Liver (tissue), 8 donors: ENCODE measurements at regions not wholly inside any gene's neighbourhood (a gene's known extent, or its start where the extent isn't known, plus 50 kb on each side); places are given as distances from the start of the nearest gene placed in this dataset.

Experiments used
- DNase-seq: peaks from one replicate; pipeline ENCODE4 v3.0.0-alpha.2; 2017; ENCODE audit warnings: low spot score
- H3K27ac ChIP-seq, 2 donors: one replicate each; pipeline ENCODE4 v1.7.0; 2013; ENCODE audit warnings: inconsistent platforms in 2 of 2, low read length in 2 of 2, control low read depth in 1 of 2, low read depth in 1 of 2, mild to moderate bottlenecking in 1 of 2
- H3K27me3 ChIP-seq, 4 donors: one replicate each; pipeline versions ENCODE4 v1.6.1 to v1.7.0; 2013; ENCODE audit warnings: low read length in 3 of 4, inconsistent platforms in 1 of 4, mild to moderate bottlenecking in 1 of 4, moderate library complexity in 1 of 4; ENCODE audit not compliant: control insufficient read depth in 4 of 4, insufficient read depth in 4 of 4
- H3K36me3 ChIP-seq, 4 donors: one replicate each; pipeline versions ENCODE4 v1.6.1 to v1.7.0; 2013; ENCODE audit warnings: low read length in 3 of 4, mild to moderate bottlenecking in 3 of 4, low read depth in 1 of 4, moderate library complexity in 1 of 4; ENCODE audit not compliant: control insufficient read depth in 4 of 4, insufficient read depth in 3 of 4
- H3K4me1 ChIP-seq, 4 donors: one replicate each; pipeline versions ENCODE4 v1.6.1 to v1.7.0; 2013; ENCODE audit warnings: low read length in 3 of 4, mild to moderate bottlenecking in 3 of 4, moderate library complexity in 1 of 4; ENCODE audit not compliant: control insufficient read depth in 4 of 4, insufficient read depth in 4 of 4
- H3K4me3 ChIP-seq, 3 donors: one replicate each; pipeline versions ENCODE4 v1.6.1 to v1.7.0; 2013; ENCODE audit warnings: low read length in 3 of 3, control low read depth in 1 of 3, low read depth in 1 of 3, mild to moderate bottlenecking in 1 of 3
- H3K9ac ChIP-seq, 2 donors: one replicate each; pipeline ENCODE4 v1.7.0; 2013; ENCODE audit warnings: low read length in 2 of 2, mild to moderate bottlenecking in 2 of 2, moderate library complexity in 2 of 2, control low read depth in 1 of 2, low read depth in 1 of 2
- H3K9me3 ChIP-seq, 4 donors: one replicate each; pipeline versions ENCODE4 v1.6.1 to v1.7.0; 2013; ENCODE audit warnings: low read length in 3 of 4; ENCODE audit not compliant: control insufficient read depth in 4 of 4
- EGR1 ChIP-seq, 2 donors: IDR thresholded peaks; 2 replicates each; pipeline ENCODE4 v1.6.1; 2016 to 2018; ENCODE audit warnings: antibody characterized with exemption in 2 of 2, low read depth in 2 of 2
- FOXA1 ChIP-seq: IDR thresholded peaks from 2 replicates; pipeline ENCODE4 v1.6.1; 2016; ENCODE audit warnings: antibody characterized with exemption
- FOXA2 ChIP-seq: IDR thresholded peaks from 2 replicates; pipeline ENCODE4 v1.6.1; 2016; ENCODE audit warnings: antibody characterized with exemption
- GABPA ChIP-seq, 2 donors: IDR thresholded peaks in 1 of 2; conservative IDR thresholded peaks in 1 of 2; 2 replicates each; pipeline ENCODE4 v1.6.1; 2016; ENCODE audit warnings: antibody characterized with exemption in 2 of 2, mild to moderate bottlenecking in 1 of 2, moderate library complexity in 1 of 2
- HNF4A ChIP-seq, 2 donors: conservative IDR thresholded peaks; 2 replicates each; pipeline ENCODE4 v1.6.1; 2016; ENCODE audit warnings: antibody characterized with exemption in 2 of 2, mild to moderate bottlenecking in 2 of 2
- HNF4G ChIP-seq: IDR thresholded peaks from 2 replicates; pipeline ENCODE4 v1.6.1; 2016; ENCODE audit warnings: antibody characterized with exemption
- JUND ChIP-seq, 2 donors: IDR thresholded peaks; 2 replicates each; pipeline ENCODE4 v1.6.1; 2016; ENCODE audit warnings: antibody characterized with exemption in 2 of 2
- NR2F2 ChIP-seq: IDR thresholded peaks from 2 replicates; pipeline ENCODE4 v1.6.1; 2016; ENCODE audit warnings: antibody characterized with exemption
- RAD21 ChIP-seq, 2 donors: IDR thresholded peaks; 2 replicates each; pipeline ENCODE4 v1.6.1; 2016; ENCODE audit warnings: antibody characterized with exemption in 2 of 2, mild to moderate bottlenecking in 2 of 2
- RXRA ChIP-seq, 2 donors: IDR thresholded peaks; 2 replicates each; pipeline ENCODE4 v1.6.1; 2017 to 2018; ENCODE audit warnings: antibody characterized with exemption in 2 of 2, mild to moderate bottlenecking in 1 of 2
- SP1 ChIP-seq: IDR thresholded peaks from 2 replicates; pipeline ENCODE4 v1.6.1; 2018; ENCODE audit warnings: antibody characterized with exemption, mild to moderate bottlenecking
- TAF1 ChIP-seq: conservative IDR thresholded peaks from 2 replicates; pipeline ENCODE4 v1.6.1; 2016; ENCODE audit warnings: antibody characterized with exemption, mild to moderate bottlenecking
- YY1 ChIP-seq: IDR thresholded peaks from 2 replicates; pipeline ENCODE4 v1.6.1; 2016; ENCODE audit warnings: antibody characterized with exemption, mild to moderate bottlenecking
- WGBS: extraction: QIAGEN DNeasy Blood & Tissue Kit; methylation state at CpG from one replicate; pipeline ENCODE4 v1.1.7; 2013; 5-methylcytosine and 5-hydroxymethylcytosine counted together
- TF ChIP-seq, protein P1 (sequence below): IDR thresholded peaks from 2 replicates; pipeline ENCODE4 v1.6.1; 2016; ENCODE audit warnings: antibody characterized with exemption
- TF ChIP-seq, protein P2 (sequence below): IDR thresholded peaks from 2 replicates; pipeline ENCODE4 v1.6.1; 2016; ENCODE audit warnings: antibody characterized with exemption
- TF ChIP-seq, protein P3 (sequence below): IDR thresholded peaks from 2 replicates; pipeline ENCODE4 v1.6.1; 2016; ENCODE audit warnings: antibody characterized with exemption
- TF ChIP-seq, protein P4 (sequence below): IDR thresholded peaks from 2 replicates; pipeline ENCODE4 v1.6.1; 2016; ENCODE audit warnings: antibody characterized with exemption, mild to moderate bottlenecking
- TF ChIP-seq, protein P5 (sequence below): fragments of 150-350 bp; IDR thresholded peaks from 2 replicates; pipeline ENCODE4 v1.5.1; 2017; ENCODE audit warnings: improper control_type of control experiment, low read depth, low read length; ENCODE audit not compliant: missing input control
- donor health status: healthy.
- donor health status: healthy.
- donor health status: healthy.
- donor health status: healthy.
- donor health status: healthy.

DNA sequence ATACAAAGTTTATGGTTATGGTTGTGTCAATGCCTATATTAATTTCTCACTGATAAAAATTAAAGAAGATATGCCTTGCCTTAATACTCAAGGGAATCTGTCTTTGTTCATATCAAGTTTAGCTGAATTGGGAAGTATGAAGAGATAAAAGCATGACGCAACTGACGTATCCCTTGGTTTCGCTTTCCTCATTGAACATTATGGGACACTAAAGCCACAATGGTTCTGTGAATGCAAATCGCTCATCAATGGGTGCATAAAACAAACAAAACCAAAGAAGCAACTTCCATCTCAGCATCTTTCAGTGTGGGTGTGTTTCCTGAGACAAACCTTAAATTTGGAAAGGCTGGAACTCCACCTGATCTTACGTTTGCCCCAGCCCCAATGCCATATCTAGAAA is 108.2 kb downstream of the NPIPB5 start:
- TF ChIP-seq SP1 (no peak), EGR1 (IDR thresholded peaks at IDR 0.05; ENCODE audit: low read depth in 2 of 2) (no peak), JUND (IDR thresholded peaks at IDR 0.05) (no peak), NR2F2 (no peak), FOXA2 (no peak), RXRA (IDR thresholded peaks at IDR 0.05) (no peak), HNF4G (no peak), YY1 (no peak), FOXA1 (no peak), HNF4A (conservative IDR thresholded peaks at IDR 0.05) (no peak), RAD21 (IDR thresholded peaks at IDR 0.05) (no peak), TAF1 (no peak), GABPA (IDR thresholded peaks at IDR 0.05 in 1 of 2, conservative IDR thresholded peaks at IDR 0.05 in 1 of 2) (no peak)
- TF ChIP-seq, protein P1, sequence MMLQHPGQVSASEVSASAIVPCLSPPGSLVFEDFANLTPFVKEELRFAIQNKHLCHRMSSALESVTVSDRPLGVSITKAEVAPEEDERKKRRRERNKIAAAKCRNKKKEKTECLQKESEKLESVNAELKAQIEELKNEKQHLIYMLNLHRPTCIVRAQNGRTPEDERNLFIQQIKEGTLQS = no peak
- TF ChIP-seq, protein P2, sequence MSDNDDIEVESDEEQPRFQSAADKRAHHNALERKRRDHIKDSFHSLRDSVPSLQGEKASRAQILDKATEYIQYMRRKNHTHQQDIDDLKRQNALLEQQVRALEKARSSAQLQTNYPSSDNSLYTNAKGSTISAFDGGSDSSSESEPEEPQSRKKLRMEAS = no peak
- TF ChIP-seq, protein P3, sequence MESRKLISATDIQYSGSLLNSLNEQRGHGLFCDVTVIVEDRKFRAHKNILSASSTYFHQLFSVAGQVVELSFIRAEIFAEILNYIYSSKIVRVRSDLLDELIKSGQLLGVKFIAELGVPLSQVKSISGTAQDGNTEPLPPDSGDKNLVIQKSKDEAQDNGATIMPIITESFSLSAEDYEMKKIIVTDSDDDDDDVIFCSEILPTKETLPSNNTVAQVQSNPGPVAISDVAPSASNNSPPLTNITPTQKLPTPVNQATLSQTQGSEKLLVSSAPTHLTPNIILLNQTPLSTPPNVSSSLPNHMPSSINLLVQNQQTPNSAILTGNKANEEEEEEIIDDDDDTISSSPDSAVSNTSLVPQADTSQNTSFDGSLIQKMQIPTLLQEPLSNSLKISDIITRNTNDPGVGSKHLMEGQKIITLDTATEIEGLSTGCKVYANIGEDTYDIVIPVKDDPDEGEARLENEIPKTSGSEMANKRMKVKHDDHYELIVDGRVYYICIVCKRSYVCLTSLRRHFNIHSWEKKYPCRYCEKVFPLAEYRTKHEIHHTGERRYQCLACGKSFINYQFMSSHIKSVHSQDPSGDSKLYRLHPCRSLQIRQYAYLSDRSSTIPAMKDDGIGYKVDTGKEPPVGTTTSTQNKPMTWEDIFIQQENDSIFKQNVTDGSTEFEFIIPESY = no peak
- TF ChIP-seq, protein P4, sequence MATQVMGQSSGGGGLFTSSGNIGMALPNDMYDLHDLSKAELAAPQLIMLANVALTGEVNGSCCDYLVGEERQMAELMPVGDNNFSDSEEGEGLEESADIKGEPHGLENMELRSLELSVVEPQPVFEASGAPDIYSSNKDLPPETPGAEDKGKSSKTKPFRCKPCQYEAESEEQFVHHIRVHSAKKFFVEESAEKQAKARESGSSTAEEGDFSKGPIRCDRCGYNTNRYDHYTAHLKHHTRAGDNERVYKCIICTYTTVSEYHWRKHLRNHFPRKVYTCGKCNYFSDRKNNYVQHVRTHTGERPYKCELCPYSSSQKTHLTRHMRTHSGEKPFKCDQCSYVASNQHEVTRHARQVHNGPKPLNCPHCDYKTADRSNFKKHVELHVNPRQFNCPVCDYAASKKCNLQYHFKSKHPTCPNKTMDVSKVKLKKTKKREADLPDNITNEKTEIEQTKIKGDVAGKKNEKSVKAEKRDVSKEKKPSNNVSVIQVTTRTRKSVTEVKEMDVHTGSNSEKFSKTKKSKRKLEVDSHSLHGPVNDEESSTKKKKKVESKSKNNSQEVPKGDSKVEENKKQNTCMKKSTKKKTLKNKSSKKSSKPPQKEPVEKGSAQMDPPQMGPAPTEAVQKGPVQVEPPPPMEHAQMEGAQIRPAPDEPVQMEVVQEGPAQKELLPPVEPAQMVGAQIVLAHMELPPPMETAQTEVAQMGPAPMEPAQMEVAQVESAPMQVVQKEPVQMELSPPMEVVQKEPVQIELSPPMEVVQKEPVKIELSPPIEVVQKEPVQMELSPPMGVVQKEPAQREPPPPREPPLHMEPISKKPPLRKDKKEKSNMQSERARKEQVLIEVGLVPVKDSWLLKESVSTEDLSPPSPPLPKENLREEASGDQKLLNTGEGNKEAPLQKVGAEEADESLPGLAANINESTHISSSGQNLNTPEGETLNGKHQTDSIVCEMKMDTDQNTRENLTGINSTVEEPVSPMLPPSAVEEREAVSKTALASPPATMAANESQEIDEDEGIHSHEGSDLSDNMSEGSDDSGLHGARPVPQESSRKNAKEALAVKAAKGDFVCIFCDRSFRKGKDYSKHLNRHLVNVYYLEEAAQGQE = no peak
- TF ChIP-seq, protein P5, sequence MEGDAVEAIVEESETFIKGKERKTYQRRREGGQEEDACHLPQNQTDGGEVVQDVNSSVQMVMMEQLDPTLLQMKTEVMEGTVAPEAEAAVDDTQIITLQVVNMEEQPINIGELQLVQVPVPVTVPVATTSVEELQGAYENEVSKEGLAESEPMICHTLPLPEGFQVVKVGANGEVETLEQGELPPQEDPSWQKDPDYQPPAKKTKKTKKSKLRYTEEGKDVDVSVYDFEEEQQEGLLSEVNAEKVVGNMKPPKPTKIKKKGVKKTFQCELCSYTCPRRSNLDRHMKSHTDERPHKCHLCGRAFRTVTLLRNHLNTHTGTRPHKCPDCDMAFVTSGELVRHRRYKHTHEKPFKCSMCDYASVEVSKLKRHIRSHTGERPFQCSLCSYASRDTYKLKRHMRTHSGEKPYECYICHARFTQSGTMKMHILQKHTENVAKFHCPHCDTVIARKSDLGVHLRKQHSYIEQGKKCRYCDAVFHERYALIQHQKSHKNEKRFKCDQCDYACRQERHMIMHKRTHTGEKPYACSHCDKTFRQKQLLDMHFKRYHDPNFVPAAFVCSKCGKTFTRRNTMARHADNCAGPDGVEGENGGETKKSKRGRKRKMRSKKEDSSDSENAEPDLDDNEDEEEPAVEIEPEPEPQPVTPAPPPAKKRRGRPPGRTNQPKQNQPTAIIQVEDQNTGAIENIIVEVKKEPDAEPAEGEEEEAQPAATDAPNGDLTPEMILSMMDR = no peak
- 72% methylated on average over 5 of the region's 5 CpGs for WGBS
- no peak overlapping the region for H3K27ac ChIP-seq
- no peak overlapping the region for H3K4me3 ChIP-seq
- no peak overlapping the region for H3K9ac ChIP-seq
- peaks cover 0 to 6% (median 3%) of the 10 kb centered on the region in 4 donors for H3K9me3 ChIP-seq
- DNase-seq = no peak
- no peaks in the 10 kb centered on the region for H3K27me3 ChIP-seq
- H3K4me1 ChIP-seq = no peaks in the 10 kb centered on the region
- H3K36me3 ChIP-seq = no peaks in the 10 kb centered on the region
